GM12878 (cell line): ENCODE measurements at regions not wholly inside any gene's neighbourhood (a gene's known extent, or its start where the extent isn't known, plus 50 kb on each side); places are given as distances from the start of the nearest gene placed in this dataset.

ENCODE experiments used
- ATAC-seq: fragments of 200-7000 bp; cut with Tn5 transposase; 3 replicates; pipeline ENCODE4 v1.9.1; 2020; ENCODE audit warnings: mild to moderate bottlenecking, moderate library complexity
- BruUV-seq: library from RNA; stranded (reverse); fragments of 400-500 nt; replicated peaks from 2 replicates; lab custom pipeline; 2021; lab: Mats Ljungman, UMichigan
- CTCF ChIA-PET: fragments of 300-600 bp; sonication (Branson Sonifier 250); formaldehyde crosslinking; extraction: SDS; loops from one replicate; lab custom pipeline; 2021; ENCODE audit warnings: inconsistent platforms; lab: Yijun Ruan, JAX
- POLR2A ChIA-PET: fragments of 350-600 bp; formaldehyde crosslinking; extraction: SDS; loops from one replicate; lab custom pipeline; 2021; ENCODE audit warnings: inconsistent platforms; lab: Charles Lee
- RAD21 ChIA-PET: fragments of 300-600 bp; sonication (Branson Sonifier 250); formaldehyde crosslinking; loops from one replicate; lab custom pipeline; 2023; ENCODE audit warnings: antibody characterized with exemption; ENCODE audit not compliant: unreplicated experiment; lab: Charles Lee
- SMC1A ChIA-PET: fragments of 300-600 bp; sonication (Branson Sonifier 250); formaldehyde crosslinking; loops from one replicate; lab custom pipeline; 2023; ENCODE audit not compliant: unreplicated experiment, uncharacterized antibody; lab: Charles Lee
- DNase-seq: peaks from one replicate; pipeline ENCODE4 v3.0.0-alpha.2; 2011; ENCODE audit warnings: low read depth, low spot score
- FAIRE-seq: peaks from 3 replicates; lab custom pipeline; 2011; peaks lifted over from hg19 to GRCh38; lab: Jason Lieb, UNC
- H2AFZ ChIP-seq: 2 replicates; pipeline ENCODE4 v1.6.0; 2011; ENCODE audit warnings: low read depth, low read length, control low read depth; ENCODE audit not compliant: control insufficient read depth
- H3K27ac ChIP-seq: 2 replicates; pipeline ENCODE4 v1.5.1; 2011; ENCODE audit warnings: control low read depth; ENCODE audit not compliant: control insufficient read depth, insufficient read depth
- H3K27me3 ChIP-seq, 2 experiments: replicated peaks in 1 of 2; 2 replicates each; pipeline versions ENCODE4 v1.6.0 to v1.6.1; 2011; ENCODE audit warnings: low read length in 1 of 2; ENCODE audit not compliant: control insufficient read depth in 2 of 2, insufficient read depth in 2 of 2
- H3K36me3 ChIP-seq, 2 experiments: 2 replicates each; pipeline ENCODE4 v1.5.1; 2011; ENCODE audit warnings: low read length in 1 of 2; ENCODE audit not compliant: control insufficient read depth in 2 of 2, insufficient read depth in 2 of 2
- H3K4me1 ChIP-seq: 2 replicates; pipeline ENCODE4 v1.6.1; 2011; ENCODE audit warnings: mild to moderate bottlenecking, low read length, moderate library complexity, mixed read lengths; ENCODE audit not compliant: control insufficient read depth, insufficient read depth
- H3K4me2 ChIP-seq: 2 replicates; pipeline ENCODE4 v1.6.0; 2011; ENCODE audit warnings: control low read depth; ENCODE audit not compliant: control insufficient read depth, insufficient read depth
- H3K4me3 ChIP-seq: fragments of 200-600 bp; sonication (generic); 2 replicates; pipeline ENCODE4 v1.5.1; 2016
- H3K79me2 ChIP-seq: 2 replicates; pipeline ENCODE4 v1.6.0; 2011; ENCODE audit warnings: low read length; ENCODE audit not compliant: control insufficient read depth, insufficient read depth
- H3K9ac ChIP-seq: 2 replicates; pipeline ENCODE4 v1.8.0; 2011; ENCODE audit warnings: low read length, control low read depth, mixed read lengths; ENCODE audit not compliant: control insufficient read depth, insufficient read depth
- H3K9me3 ChIP-seq: replicated peaks from 3 replicates; pipeline ENCODE4 v1.5.1; 2011; ENCODE audit warnings: mild to moderate bottlenecking, low read length; ENCODE audit not compliant: control insufficient read depth, insufficient read depth
- H4K20me1 ChIP-seq: 2 replicates; pipeline ENCODE4 v1.6.0; 2011; ENCODE audit not compliant: control insufficient read depth, insufficient read depth
- CEBPZ ChIP-seq: fragments of 150-350 bp; IDR thresholded peaks from 2 replicates; pipeline ENCODE4 v1.6.1; 2016; ENCODE audit warnings: low read depth, low read length
- CHD1 ChIP-seq: IDR thresholded peaks from 2 replicates; pipeline ENCODE4 v1.6.1; 2012; ENCODE audit warnings: low read depth, low read length, improper control_type of control experiment
- CHD4 ChIP-seq: fragments of 200-600 bp; sonication (generic); IDR thresholded peaks from 2 replicates; pipeline ENCODE4 v1.6.1; 2016; ENCODE audit warnings: mild to moderate bottlenecking
- FOXM1 ChIP-seq: IDR thresholded peaks from 2 replicates; pipeline ENCODE4 v1.6.1; 2012; ENCODE audit warnings: low read depth, mild to moderate bottlenecking, inconsistent platforms, low read length, moderate library complexity
- HDAC2 ChIP-seq: fragments of 200-600 bp; sonication (generic); IDR thresholded peaks from 2 replicates; pipeline ENCODE4 v1.6.1; 2017
- IKZF1 ChIP-seq: fragments of 450-650 bp; conservative IDR thresholded peaks from 2 replicates; pipeline ENCODE4 v1.6.1; 2017; ENCODE audit warnings: antibody characterized with exemption, mild to moderate bottlenecking
- MLLT1 ChIP-seq: fragments of 450-650 bp; IDR thresholded peaks from 2 replicates; pipeline ENCODE4 v1.6.1; 2016; ENCODE audit warnings: mild to moderate bottlenecking
- NFIC ChIP-seq: IDR thresholded peaks from 2 replicates; pipeline ENCODE4 v1.6.1; 2012; ENCODE audit warnings: low read depth, mild to moderate bottlenecking, inconsistent platforms, low read length, moderate library complexity
- NFXL1 ChIP-seq: fragments of 450-650 bp; IDR thresholded peaks from 2 replicates; pipeline ENCODE4 v1.6.1; 2017; ENCODE audit warnings: antibody characterized with exemption, mild to moderate bottlenecking, borderline replicate concordance
- NFYA ChIP-seq: IDR thresholded peaks from 2 replicates; pipeline ENCODE4 v1.6.1; 2011; ENCODE audit warnings: low read depth, mild to moderate bottlenecking, low read length, improper control_type of control experiment, borderline replicate concordance
- RAD21 ChIP-seq: IDR thresholded peaks from 2 replicates; pipeline ENCODE4 v1.6.1; 2011; ENCODE audit warnings: mild to moderate bottlenecking, low read depth, low read length, moderate library complexity; ENCODE audit not compliant: insufficient read depth
- RELB ChIP-seq: fragments of 450-650 bp; IDR thresholded peaks from 2 replicates; pipeline ENCODE4 v1.6.1; 2017; ENCODE audit warnings: low read depth, mild to moderate bottlenecking, moderate library complexity
- RUNX3 ChIP-seq: IDR thresholded peaks from 2 replicates; pipeline ENCODE4 v1.6.1; 2012; ENCODE audit warnings: low read length, inconsistent platforms
- SMC3 ChIP-seq: IDR thresholded peaks from 2 replicates; pipeline ENCODE4 v1.6.1; 2011; ENCODE audit warnings: low read length, improper control_type of control experiment, borderline replicate concordance
- ZBED1 ChIP-seq: IDR thresholded peaks from 2 replicates; pipeline ENCODE4 v1.6.1; 2016; ENCODE audit warnings: borderline replicate concordance
- WGBS: methylation state at CpG from one replicate; pipeline ENCODE4 v1.1.6; 2016; ENCODE audit warnings: low lambda C conversion rate; ENCODE audit not compliant: insufficient replicate concordance, insufficient coverage; ENCODE audit errors: missing lambda C conversion rate; 5-methylcytosine and 5-hydroxymethylcytosine counted together
- in situ Hi-C: fragments of 300-500 bp; cut with MboI; formaldehyde crosslinking; loops from 9 replicates; pipeline ENCODE4 v1.14.3; 2018; ENCODE audit warnings: mixed read lengths
- intact Hi-C: fragments of 100-400 bp; cut with micrococcal nuclease; formaldehyde crosslinking; loops from one replicate; pipeline ENCODE4 v1.14.2; 2022; ENCODE audit not compliant: unreplicated experiment

GRCh38 chrX:35374116-35374515, 424.0 kb upstream of the MAGEB16 start (continued):
- TF ChIP-seq CEBPZ (no peak), NFYA (no peak), NFXL1 (no peak), CHD4 (no peak), HDAC2 (no peak)

GRCh38 chrX:35380808-35381700, 417.1 kb upstream of the MAGEB16 start:
- Histone ChIP-seq H3K4me2 (0 out of 2 replicates have a peak overlapping the region, but pooled peaks have one; percentile 32), H3K4me3 (no peak overlapping the region), H3K9ac (no peak overlapping the region), H4K20me1 (no peaks in the 10 kb centered on the region), H3K36me3 (no peaks in the 10 kb centered on the region), H3K79me2 (no peaks in the 10 kb centered on the region), H3K9me3 (no peaks in the 10 kb centered on the region; the same call in 2 of the 3 replicates), H2AFZ (peak overlapping the region; percentile 47; the same call in 1 of the 2 replicates), H3K4me1 (peaks cover 3% of the 10 kb centered on the region), H3K27me3 (no peaks in the 10 kb centered on the region), H3K27ac (no peak overlapping the region)
- intact Hi-C loops (loop anchor here (5.0 kb wide), 4 partner anchors 61 to 1486 kb away; no protein-coding TSS in a partner anchor), in situ Hi-C loops (loop anchor here (10.0 to 25.0 kb wide), 2 partner anchors 354 to 1481 kb away; no protein-coding TSS in a partner anchor)
- POLR2A ChIA-PET = no interaction called here
- SMC1A ChIA-PET = interaction anchor here (0.6 to 2.1 kb wide), 12 partner anchors 11 to 803 kb away, joined by 3 to 12 read pairs (median 3); no protein-coding TSS in a partner anchor
- no TSS peak for BruUV-seq
- ATAC-seq (peak; percentile 90), FAIRE-seq (no peak), DNase-seq (peak; percentile 23)
- WGBS = 35% methylated on average over 6 of the region's 6 CpGs
- RAD21 ChIA-PET = interaction anchor here (1.1 to 2.1 kb wide), 4 partner anchors 316 to 349 kb away, joined by 3 to 20 read pairs (median 4); no protein-coding TSS in a partner anchor
- CTCF ChIA-PET = interaction anchor here (0.7 to 3.0 kb wide), 16 partner anchors 8 to 1485 kb away, joined by 3 to 27 read pairs (median 3); no protein-coding TSS in a partner anchor
- peak; percentile 33; the same call in 1 of the 2 replicates for TF ChIP-seq NFIC
- no peak for TF ChIP-seq CHD1
- peak; percentile 83 for TF ChIP-seq RAD21
- TF ChIP-seq IKZF1 = peak; percentile 41
- peak; percentile 34; the same call in 1 of the 2 replicates for TF ChIP-seq MLLT1
- peak; percentile 77 for TF ChIP-seq SMC3
- peak; percentile 80 for TF ChIP-seq RUNX3
- peak; percentile 19; the same call in 1 of the 2 replicates for TF ChIP-seq FOXM1
- TF ChIP-seq RELB = peak; percentile 50; the same call in 1 of the 2 replicates
- no peak for TF ChIP-seq ZBED1
